Midbrain (tissue), 1 donor: ENCODE measurements at regions not wholly inside any gene's neighbourhood (a gene's known extent, or its start where the extent isn't known, plus 50 kb on each side); places are given as distances from the start of the nearest gene placed in this dataset.
"Not testable (repeated sequence)": the region's sequence is repeated elsewhere in the genome, so short reads cannot be mapped to it uniquely, and the experiment has no call there.

Experiments
- DNase-seq: peaks from one replicate; lab custom pipeline; 2025; lab: John Stamatoyannopoulos, UW

- DNase-seq, result no peak
Measured at GRCh38 chr18:41899535-41899934, 55.5 kb upstream of the PIK3C3 start.

- DNase-seq, result no peak
Measured at GRCh38 chr18:41893432-41893831, 61.6 kb upstream of the PIK3C3 start.

- DNase-seq, result no peak
Measured at GRCh38 chr18:41887100-41887499, 67.9 kb upstream of the PIK3C3 start.

GRCh38 chr18:41886126-41886807 lies 68.8 kb upstream of the PIK3C3 start:
- no peak for DNase-seq

GRCh38 chr18:41881285-41881684 lies 73.7 kb upstream of the PIK3C3 start:
- no peak for DNase-seq

GRCh38 chr18:41879256-41879655 lies 75.8 kb upstream of the PIK3C3 start:
- DNase-seq, result no peak

- no peak for DNase-seq
Measured at GRCh38 chr18:41875094-41875780, 79.8 kb upstream of the PIK3C3 start.

GRCh38 chr18:41873730-41874129 lies 81.3 kb upstream of the PIK3C3 start:
- DNase-seq, result no peak

- DNase-seq, result no peak
Measured at GRCh38 chr18:41872206-41872605, 82.8 kb upstream of the PIK3C3 start.

- DNase-seq, result no peak
Measured at GRCh38 chr18:41871229-41872000, 83.6 kb upstream of the PIK3C3 start.

GRCh38 chr18:41870817-41871216 lies 84.2 kb upstream of the PIK3C3 start:
- no peak for DNase-seq

- DNase-seq, result no peak
Measured at GRCh38 chr18:41870191-41870590, 84.8 kb upstream of the PIK3C3 start.

GRCh38 chr18:41865796-41866195 lies 89.2 kb upstream of the PIK3C3 start:
- not testable (repeated sequence) for DNase-seq

GRCh38 chr18:41864216-41864615 lies 90.8 kb upstream of the PIK3C3 start:
- DNase-seq, result no peak

- no peak for DNase-seq
Measured at GRCh38 chr18:41862921-41863320, 92.1 kb upstream of the PIK3C3 start.

- DNase-seq, result no peak
Measured at GRCh38 chr18:41860987-41861386, 94.0 kb upstream of the PIK3C3 start.

GRCh38 chr18:41858761-41859555 lies 96.1 kb upstream of the PIK3C3 start:
- DNase-seq, result no peak

GRCh38 chr18:41853280-41853679 lies 101.8 kb upstream of the PIK3C3 start:
- no peak for DNase-seq

GRCh38 chr18:41850781-41851180 lies 104.3 kb upstream of the PIK3C3 start:
- no peak for DNase-seq

GRCh38 chr18:41849632-41850031 lies 105.4 kb upstream of the PIK3C3 start:
- DNase-seq, result no peak

- no peak for DNase-seq
Measured at GRCh38 chr18:41845563-41845962, 109.5 kb upstream of the PIK3C3 start.

GRCh38 chr18:41842886-41843285 lies 112.1 kb upstream of the PIK3C3 start:
- DNase-seq, result no peak
